NCI-H460 (cell line): ENCODE measurements at regions not wholly inside any gene's neighbourhood (a gene's known extent, or its start where the extent isn't known, plus 50 kb on each side); places are given as distances from the start of the nearest gene placed in this dataset.

Experiments used
- DNase-seq: peaks from one replicate; pipeline ENCODE4 v3.0.0-alpha.2; 2016; ENCODE audit warnings: low read depth; ENCODE audit errors: extremely low read depth

GRCh38 chr12:87930033-87930432 lies 99.2 kb downstream of the C12orf50 start:
- no peak for DNase-seq

DNA sequence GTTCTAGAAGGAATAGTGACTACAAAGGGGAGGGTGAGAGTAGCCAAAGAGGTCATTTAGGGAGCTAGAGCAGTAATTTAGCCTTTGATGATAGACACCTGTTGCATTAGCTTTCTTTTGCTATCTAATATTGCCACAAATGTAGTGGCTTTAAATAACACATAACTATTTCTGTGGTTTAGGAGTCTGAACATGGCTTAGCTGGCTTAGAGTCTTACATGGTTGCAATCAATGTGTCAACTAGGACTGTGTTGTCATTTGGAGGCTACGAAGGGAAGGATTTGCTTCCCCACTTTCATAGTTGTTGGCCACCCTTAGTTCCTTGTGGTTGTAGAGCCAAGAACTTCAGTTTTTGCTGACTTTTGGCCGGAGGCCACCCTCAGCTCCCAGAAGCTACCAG lies 99.9 kb downstream of the C12orf50 start:
- no peak for DNase-seq

DNA sequence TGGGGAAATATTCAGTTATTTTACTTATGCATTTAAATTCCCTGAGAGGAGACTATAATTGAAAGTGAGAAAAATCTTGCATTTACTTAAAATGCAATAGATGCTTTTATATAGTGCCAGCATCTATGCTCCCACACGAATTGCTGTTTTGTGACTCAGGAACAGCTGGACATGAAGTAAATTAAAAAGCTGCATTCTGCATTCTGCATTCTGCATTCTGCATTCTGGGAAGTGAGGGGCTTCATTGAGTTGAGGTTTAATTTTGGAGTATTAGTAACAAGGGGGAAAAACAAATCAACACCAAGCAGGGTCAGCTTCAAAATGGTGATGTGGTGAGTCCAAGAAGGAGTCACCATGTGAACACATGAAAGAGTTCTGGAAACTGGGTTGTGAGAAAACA lies 101.2 kb downstream of the C12orf50 start:
- no peak for DNase-seq

GRCh38 chr12:87925021-87925420 lies 104.2 kb downstream of the C12orf50 start:
- DNase-seq = no peak

DNA sequence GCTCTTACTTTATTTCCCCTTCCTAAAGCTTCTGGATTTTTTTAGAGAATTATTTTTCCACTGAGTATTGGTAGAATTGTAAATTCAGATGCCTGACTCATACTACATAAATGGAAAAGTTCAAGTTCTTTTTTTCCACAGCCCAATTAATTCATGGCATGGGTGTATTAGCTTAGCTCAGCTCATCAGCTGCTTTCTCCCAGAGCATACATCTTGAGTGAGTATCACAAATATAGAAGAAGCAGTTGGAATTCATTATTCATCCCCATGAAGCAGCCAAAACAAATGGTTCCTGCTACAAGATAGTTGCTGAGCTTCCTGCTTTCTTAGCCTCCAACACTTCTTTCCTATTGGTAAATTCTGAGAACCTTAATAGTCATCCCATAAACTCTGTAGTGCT lies 105.1 kb downstream of the C12orf50 start:
- no peak for DNase-seq

DNA sequence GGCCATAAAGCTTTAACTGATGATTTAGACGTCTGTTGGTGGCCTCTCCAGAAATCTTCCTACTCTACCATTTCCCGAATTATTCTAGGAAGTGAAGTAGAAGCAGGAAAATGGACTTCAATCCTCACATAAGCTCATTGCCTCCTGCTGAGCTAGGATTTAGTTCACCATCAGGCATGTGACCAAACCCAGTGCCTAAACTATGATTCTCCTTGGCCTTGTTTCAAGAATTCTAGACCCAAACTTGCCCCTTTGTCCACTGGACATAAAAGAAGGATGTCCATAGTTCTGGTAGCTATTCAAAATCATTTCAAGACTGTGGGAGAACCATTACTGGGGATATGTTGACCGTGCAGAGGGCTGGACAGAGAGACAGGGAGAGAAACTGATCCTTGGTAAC lies 105.8 kb downstream of the C12orf50 start:
- no peak for DNase-seq

GRCh38 chr12:87922736-87923135 lies 106.5 kb downstream of the C12orf50 start:
- no peak for DNase-seq

DNA sequence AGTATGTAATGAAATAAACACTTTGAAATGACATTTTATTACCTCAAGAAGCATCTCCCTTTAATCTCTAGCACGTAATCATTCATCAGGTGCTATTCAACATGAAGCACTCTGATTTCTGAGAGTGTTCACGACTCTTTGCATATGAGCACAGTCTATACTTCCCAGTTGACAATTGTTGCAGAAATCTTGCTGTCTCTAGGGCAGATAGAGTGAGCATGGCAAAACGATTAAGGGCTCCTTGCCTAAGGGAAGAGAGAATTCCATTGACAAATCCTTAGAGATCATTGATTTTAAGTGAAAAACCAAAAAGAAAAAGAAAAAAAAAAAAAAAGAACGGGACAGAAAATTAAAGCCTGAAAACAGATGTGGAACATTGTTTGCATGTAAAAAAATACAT lies 107.6 kb downstream of the C12orf50 start:
- no peak for DNase-seq

DNA sequence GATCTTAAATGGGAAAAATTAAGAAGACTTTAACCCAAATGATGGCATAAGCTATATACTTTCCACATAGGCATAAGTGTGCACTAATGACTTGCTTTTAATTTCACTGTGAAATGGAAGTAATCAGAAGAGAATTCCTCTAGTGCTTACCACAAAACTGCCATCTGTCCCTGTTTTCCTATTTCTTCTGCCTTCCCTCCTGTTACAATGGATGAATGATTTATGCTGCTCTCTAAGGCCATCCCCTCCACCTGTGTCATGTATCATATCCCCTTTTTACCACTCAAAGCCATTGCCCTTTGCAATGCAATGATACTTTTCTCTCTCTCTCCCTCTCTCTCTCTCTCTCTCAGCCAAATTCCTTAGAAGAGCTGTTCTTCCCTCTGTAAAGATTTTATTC lies 109.1 kb downstream of the C12orf50 start:
- no peak for DNase-seq

DNA sequence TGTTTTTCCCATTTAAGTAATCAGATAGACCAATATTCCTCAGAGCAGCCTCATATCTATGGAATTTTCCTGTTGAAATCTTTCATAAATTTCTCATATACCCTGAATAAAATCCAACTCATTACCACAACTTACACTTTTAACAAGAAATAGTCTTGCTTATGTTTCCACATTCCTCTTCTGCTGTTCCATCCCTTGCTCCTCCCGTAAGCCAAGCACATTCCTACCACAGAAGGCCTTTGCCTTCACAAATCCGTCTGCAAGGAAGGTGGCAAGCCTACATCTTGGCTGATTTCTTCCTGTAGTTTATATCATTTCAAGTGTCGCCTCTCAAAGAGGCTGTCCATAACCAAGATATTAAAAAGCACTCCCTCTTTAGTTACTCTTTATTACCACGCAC lies 127.7 kb downstream of the C12orf50 start:
- no peak for DNase-seq

DNA sequence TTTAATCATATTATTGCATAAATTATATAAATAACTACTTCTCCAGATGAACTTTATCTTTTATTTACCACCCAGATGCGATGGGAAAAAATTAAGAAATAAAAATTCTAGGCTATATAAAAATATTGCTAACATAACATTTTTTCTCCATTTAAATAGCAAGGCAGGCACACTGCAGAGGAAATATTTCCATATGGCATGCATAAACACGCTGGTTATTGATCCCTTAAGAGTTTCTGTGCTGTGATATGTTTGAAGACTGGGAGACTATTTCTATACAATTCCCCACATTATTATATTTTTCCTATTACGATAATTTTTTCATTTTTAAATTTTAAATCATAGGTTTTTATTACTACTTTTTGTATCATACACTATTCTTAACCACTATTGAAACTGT lies 131.5 kb downstream of the C12orf50 start:
- DNase-seq = no peak

DNA sequence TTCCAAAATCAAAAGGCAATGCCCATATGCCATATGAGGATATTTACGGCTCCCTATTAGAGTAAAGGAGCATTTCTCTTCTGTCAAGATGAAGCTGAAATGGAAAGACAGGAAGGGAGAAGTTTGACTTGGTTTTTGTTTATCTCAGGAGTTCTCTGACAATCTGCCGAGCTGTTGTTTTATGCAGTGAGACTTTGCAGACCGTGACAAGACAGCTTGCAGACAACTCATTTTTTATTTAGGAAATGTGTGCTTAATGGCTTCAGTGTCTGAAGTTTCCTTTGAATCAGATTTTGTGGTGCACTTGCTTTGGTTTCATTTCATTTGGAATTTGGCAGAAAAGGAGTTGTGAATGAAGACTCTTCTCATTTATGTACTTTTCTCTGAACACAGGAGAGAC lies 145.4 kb downstream of the C12orf50 start:
- no peak for DNase-seq

- DNase-seq = no peak
Measured at GRCh38 chr12:87879141-87879540, 150.1 kb downstream of the C12orf50 start.

DNA sequence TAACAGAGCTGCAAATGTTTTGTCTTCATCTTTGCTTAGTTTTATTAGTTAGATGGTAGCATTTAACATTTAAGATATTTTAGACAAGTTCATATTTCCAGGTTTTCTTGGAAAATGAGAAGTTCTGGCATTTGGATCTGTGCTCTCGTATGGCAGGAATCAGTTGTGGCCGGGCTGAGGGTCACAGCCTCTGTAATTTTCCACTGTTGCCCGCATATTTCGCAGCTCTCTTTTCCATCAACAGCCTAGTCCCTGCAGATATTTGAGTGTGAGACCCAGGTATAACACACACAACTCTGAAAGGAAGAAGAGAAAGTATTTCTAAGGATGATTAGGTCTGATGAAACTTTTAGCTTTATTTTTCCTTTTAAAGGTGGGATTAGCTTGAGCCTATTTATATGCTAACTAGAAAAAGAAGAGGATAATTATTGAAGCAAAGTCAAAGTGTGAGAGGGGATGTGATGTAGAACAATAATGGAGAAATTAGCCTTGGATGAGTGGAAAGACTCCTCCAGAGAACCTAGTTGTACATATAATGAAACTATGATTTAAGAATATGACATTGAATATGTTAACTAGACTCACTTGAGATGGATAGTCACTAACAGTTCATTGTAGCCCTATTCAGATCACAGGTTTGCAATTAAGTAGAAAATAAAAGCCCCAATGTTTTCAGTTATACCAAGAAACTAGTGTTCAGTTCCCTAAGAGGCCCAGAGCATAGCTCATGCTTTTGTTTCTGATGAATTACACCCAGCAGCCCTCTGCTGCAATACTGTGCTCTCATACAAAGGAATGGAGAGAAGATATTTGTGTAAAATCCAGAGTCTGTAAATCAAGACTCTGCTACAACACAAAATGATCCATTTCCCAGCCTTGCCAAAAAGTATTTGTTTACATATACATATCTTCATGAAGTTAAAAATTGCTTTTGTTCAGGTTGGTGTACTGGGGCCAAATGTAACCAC lies 158.4 kb downstream of the C12orf50 start:
- DNase-seq = no peak

- no peak for DNase-seq
Measured at GRCh38 chr12:87870061-87870460, 159.1 kb downstream of the C12orf50 start.

- DNase-seq = no peak
Measured at GRCh38 chr12:87866578-87867292, 162.5 kb downstream of the C12orf50 start.

DNA sequence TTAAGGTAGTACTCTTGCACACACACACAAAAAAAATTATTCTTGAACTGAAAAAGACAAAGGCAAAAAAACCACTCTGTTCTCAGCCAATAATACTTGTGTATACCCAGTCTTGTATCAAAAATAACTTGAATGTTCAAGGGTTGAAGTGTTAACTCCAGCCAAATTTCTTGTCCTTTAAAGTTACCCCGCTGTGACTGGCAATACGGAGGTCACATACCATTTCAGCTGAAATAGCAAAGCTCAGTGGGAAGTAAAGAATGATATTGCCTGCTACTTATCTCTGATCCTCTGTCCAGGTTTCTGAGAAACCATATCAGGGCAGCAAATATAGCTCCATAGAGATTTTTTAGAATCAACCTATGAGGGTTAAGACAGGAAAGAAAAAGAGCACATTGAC lies 167.4 kb downstream of the C12orf50 start:
- DNase-seq = no peak

DNA sequence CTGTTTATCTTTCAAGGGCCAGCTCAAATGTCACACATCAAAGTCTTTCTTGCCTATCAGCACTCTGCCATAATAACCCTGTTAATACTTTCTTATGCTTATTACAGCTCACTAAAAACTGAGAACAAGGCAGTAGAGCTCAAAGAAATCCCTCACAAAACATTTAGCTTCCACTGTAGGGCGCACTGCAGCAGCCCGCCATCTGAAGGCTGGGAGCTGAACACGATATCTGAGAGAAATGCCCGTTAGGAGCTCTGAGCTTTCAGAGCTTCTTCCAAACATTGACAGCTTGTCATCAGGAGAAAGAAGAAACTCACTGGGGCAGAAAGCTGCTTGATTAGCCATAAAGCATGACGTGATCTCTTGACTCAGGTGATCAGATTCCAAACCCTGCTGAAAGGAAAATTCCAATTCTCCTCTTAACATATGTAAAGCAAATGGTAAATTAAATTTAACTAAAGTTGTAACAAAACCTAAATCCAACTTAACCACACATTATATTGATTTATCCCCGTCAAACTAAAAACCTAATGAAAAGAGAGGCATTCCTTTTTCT lies 175.7 kb downstream of the C12orf50 start:
- DNase-seq = no peak

GRCh38 chr12:87849074-87849473 lies 180.1 kb downstream of the C12orf50 start:
- DNase-seq = no peak

DNA sequence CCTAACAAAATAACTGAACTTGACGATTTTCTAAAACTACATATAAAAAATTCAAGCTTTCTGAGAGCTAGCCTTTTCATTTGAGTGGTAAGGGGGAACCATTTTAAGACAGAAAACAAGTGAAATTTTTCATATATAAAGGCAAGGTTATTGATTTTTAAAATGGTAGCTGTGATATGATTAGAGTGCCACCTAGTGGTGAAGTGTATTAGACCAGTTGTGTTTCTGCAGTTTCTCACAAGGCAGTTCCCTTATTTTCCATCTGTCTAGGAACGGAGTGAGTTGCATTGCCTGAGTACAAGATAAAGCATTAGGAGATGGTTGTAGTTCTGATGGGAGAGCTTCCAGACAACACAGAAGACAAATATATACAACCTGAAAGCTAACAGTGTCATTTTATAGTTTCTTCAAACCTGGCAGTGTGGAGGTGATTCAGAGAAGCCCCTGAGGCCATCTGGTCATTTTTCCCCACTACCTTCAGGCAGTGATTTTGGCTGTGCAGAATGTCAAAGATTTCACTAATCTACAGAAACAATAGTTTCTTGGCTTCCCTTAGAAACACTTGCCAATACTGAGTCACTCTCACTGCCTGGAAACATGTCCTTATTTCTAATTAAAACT lies 180.8 kb downstream of the C12orf50 start:
- peak; percentile 62 for DNase-seq

DNA sequence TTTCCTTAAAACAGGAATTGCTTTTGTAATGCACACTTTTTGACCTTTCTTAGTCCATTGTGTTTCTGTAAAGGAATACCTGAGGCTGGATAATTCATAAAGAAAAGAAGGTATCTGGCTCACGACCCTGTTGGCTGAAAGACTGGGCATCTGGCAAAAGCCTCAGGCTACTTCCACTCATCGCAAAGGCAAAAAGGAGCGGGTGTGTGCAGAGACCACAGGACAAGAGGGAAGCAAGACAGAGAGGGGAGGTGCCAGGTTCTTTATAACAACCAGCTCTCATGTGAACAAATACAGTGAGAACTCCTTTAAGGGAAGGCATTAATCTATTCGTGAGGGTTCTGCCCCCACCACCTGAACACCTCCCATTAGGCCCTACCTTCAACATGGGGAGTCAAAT lies 182.1 kb downstream of the C12orf50 start:
- DNase-seq = no peak
